K562 (cell line): ENCODE measurements at regions not wholly inside any gene's neighbourhood (a gene's known extent, or its start where the extent isn't known, plus 50 kb on each side); places are given as distances from the start of the nearest gene placed in this dataset.

Experiments
- ATF2 ChIP-seq: sonication (generic); formaldehyde crosslinking; IDR thresholded peaks from 2 replicates; pipeline ENCODE4 v1.8.1; 2022; ENCODE audit warnings: missing genetic modification reagents
- CTCF ChIP-seq, 3 experiments: IDR thresholded peaks in 2 of 3; conservative IDR thresholded peaks in 1 of 3; 2 replicates each; pipeline ENCODE4 v1.5.1; 2011 to 2012; ENCODE audit warnings: low read length in 3 of 3, mild to moderate bottlenecking in 3 of 3, control low read depth in 2 of 3, improper control_type of control experiment in 1 of 3, inconsistent platforms in 1 of 3, low read depth in 1 of 3, mixed read lengths in 1 of 3, moderate library complexity in 1 of 3; ENCODE audit not compliant: insufficient read depth in 2 of 3
- GATAD2B ChIP-seq: fragments of 450-650 bp; IDR thresholded peaks from 2 replicates; pipeline ENCODE4 v1.6.1; 2017; ENCODE audit warnings: mild to moderate bottlenecking, borderline replicate concordance

- TF ChIP-seq ATF2 (CRISPR knock-in tag) (no peak), GATAD2B (no peak), CTCF (IDR thresholded peaks at IDR 0.05 in 2 of 3, conservative IDR thresholded peaks at IDR 0.05 in 1 of 3; ENCODE audit: insufficient read depth in 2 of 3, low read depth in 1 of 3, low read length in 3 of 3) (no peak)
Observed at GRCh38 chr1:172720339-172720738, 61.4 kb downstream of the FASLG start.
